ENCODE measurements at regions not wholly inside any gene's neighbourhood (a gene's known extent, or its start where the extent isn't known, plus 50 kb on each side); places are given as distances from the start of the nearest gene placed in this dataset.

DNA sequence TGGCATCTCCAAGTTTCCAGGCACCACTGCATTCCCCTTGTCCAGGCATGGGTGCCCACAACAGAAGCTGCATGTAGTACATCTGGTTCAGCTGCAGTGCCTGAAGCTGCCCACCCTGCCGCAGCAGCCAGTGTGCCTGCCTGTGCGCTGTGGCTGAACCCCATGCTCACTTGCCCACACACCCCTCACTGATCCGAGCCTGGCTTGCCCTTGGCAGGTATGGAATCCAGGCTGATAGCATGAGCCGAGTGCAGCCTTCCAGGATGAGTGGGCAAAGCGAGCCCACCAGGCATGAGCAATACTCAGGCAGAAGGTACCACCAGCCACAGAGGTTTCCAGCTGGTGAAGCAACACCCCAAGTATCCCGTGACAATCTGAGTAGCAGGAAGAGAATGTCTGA is 280.3 kb upstream of the KLF12 start:
- Mint-ChIP-seq H3K4me3 (no peak overlapping the region), H3K36me3 (no peaks in the 10 kb centered on the region), H3K27me3 (peaks cover 6 to 8% (median 8%) of the 10 kb centered on the region in 3 donors), H3K9me3 (peaks cover 0 to 4% (median 0%) of the 10 kb centered on the region in 7 donors), H3K4me1 (no peaks in the 10 kb centered on the region), H3K27ac (no peak overlapping the region)
- DNase-seq: no peak
- ATAC-seq (ENCODE audit: low read depth in 2 of 2): no peak

DNA sequence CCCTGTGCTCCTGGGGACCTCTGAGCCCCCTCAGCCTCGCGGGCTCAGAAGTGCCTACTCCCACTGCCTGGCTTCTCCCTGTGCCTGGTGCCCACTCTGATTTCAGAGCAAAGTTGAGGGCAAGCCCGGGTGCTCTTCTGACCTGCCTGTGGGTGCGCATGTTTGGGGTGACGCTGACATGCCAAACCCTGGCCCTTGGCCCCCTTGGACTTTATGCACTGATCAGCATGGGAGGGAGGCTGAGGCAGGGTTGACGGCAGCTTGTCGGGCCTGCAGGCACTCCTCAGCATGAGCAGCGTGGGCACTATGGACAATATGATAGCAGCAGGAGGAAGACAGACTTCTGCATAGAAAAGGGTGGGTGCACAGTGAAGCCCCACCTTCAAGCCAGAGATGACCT is 279.3 kb upstream of the KLF12 start:
- Mint-ChIP-seq H3K4me1 (no peaks in the 10 kb centered on the region), H3K27me3 (peaks cover 0 to 8% (median 5%) of the 10 kb centered on the region in 3 donors), H3K9me3 (peaks cover 0 to 6% (median 2%) of the 10 kb centered on the region in 7 donors), H3K27ac (no peak overlapping the region), H3K36me3 (no peaks in the 10 kb centered on the region), H3K4me3 (no peak overlapping the region)
- DNase-seq (no peak), ATAC-seq (ENCODE audit: low read depth in 2 of 2) (no peak)

DNA sequence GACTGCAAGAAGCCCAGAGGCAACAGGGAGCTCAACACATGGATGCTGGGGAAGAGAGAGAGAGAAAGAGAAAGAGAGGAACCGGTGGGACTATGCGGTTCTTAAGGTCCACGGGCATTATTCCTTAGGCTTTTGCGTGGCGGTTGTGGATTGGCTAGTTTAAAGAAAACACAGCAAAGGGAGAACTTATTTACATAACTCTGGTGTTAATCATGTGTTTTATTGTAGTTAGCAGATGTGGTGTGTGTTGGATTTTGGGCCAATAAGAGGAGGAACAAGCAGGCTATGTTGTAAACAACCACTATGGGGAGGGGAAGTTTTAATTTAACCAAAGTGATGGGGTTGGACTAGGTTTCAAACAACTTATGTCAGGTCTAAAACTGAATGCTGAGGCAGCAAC is 275.3 kb upstream of the KLF12 start:
- Mint-ChIP-seq H3K4me3 (no peak overlapping the region), H3K27ac (no peak overlapping the region), H3K36me3 (no peaks in the 10 kb centered on the region), H3K4me1 (no peaks in the 10 kb centered on the region), H3K9me3 (peaks cover 0 to 10% (median 2%) of the 10 kb centered on the region in 7 donors), H3K27me3 (no peaks in the 10 kb centered on the region)
- no peak for DNase-seq
- ATAC-seq (ENCODE audit: low read depth in 2 of 2): no peak

DNA sequence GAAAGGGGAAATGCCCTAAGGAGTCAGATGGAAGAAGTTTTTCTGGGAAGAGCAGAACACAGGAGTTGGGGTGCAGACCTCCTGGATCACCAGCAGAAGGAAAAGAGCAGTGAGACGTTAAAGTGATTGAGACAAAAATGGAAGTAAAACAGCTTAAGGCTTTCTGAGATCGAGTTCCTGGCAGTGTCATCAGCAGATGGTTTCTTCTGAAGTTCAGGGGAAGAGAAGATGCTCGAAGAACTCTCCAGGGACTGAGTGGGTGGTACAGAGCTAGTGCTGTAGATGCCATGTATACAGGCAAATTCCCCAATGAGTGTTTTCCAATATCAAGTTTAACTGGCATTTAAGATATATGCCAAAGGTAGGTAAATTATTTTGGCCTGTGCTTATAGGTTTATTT is 272.2 kb upstream of the KLF12 start:
- Mint-ChIP-seq H3K4me1 (no peaks in the 10 kb centered on the region), H3K27ac (no peak overlapping the region), H3K9me3 (peaks cover 4 to 19% (median 10%) of the 10 kb centered on the region in 7 donors), H3K36me3 (peaks cover 0 to 10% of the 10 kb centered on the region in 2 donors), H3K27me3 (peaks cover 0 to 6% (median 6%) of the 10 kb centered on the region in 3 donors), H3K4me3 (no peak overlapping the region)
- ATAC-seq (ENCODE audit: low read depth in 2 of 2) (no peak), DNase-seq (no peak)

DNA sequence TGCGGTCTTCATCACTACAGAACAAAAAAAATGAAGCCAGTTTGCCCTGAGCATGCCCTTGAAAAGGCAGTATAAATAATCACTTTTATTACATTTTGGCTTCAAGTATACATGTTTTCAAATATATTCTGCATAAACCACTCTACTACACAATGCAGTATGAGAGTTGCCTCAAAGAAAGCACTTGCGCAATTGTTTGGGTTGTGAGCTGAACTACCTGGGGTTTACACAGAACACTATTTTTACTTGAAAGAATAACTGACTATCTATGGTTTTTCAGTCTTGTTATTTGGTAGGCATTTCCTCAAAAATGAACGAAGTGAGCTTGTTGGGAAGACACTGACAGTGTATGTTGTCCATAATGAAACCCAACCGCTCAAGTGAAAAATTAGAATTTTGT is 264.4 kb upstream of the KLF12 start:
- Mint-ChIP-seq H3K27ac (no peak overlapping the region), H3K4me3 (no peak overlapping the region), H3K4me1 (no peaks in the 10 kb centered on the region), H3K36me3 (peaks cover 5 to 10% of the 10 kb centered on the region in 2 donors), H3K9me3 (peaks cover 3 to 11% (median 8%) of the 10 kb centered on the region in 7 donors), H3K27me3 (peaks cover 6 to 13% (median 9%) of the 10 kb centered on the region in 3 donors)
- no peak for DNase-seq
- ATAC-seq (ENCODE audit: low read depth in 2 of 2): no peak

DNA sequence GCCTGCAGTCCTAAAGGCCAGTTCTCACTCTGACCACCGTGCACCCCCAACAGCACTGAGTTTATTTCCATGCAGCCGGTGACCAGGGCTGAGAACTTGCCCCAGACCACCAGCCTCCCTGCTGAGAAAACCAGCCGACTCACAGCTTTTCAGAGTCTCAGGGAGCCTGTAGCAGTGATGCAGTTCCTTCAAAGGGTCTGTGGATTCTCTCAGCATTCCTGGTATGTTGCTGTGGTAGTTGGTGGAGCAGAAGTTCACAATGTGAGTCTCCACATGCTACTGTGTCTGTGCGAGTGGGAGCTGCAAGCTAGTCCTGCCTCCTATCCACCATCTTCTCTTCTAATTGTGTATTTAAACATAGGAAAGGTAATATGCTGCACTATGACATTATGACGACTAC is 254.9 kb upstream of the KLF12 start:
- Mint-ChIP-seq H3K4me1 (peaks cover 0 to 2% (median 0%) of the 10 kb centered on the region in 3 donors), H3K27ac (no peak overlapping the region), H3K4me3 (no peak overlapping the region), H3K9me3 (peaks cover 2 to 23% (median 9%) of the 10 kb centered on the region in 7 donors), H3K27me3 (peaks cover 0 to 8% (median 7%) of the 10 kb centered on the region in 3 donors), H3K36me3 (peaks cover 0 to 7% of the 10 kb centered on the region in 2 donors)
- no peak for DNase-seq
- no peak for ATAC-seq (ENCODE audit: low read depth in 2 of 2)

DNA sequence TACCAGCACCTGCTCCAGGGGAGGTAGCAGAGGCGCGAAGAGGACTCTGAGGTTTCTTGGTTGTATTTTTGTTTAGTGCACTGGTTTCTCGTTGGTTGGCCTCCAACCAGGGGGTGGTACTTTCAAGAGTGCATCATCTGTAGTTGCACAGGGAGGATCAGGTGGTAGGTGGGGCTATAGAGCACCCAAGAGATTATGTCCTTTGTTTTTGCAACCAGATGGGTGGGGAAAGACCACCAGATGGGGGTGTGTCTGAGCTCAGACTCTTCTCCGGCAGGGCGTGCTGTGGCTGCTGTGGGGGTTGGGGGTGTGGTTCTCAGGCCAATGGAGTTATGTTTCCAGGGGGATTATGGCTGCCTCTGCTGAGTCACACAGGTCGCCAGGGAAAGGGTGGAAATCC is 254.4 kb upstream of the KLF12 start:
- H3K36me3 Mint-ChIP-seq: peaks cover 0 to 7% of the 10 kb centered on the region in 2 donors
- peaks cover 0 to 2% (median 0%) of the 10 kb centered on the region in 3 donors for H3K4me1 Mint-ChIP-seq
- no peak for ATAC-seq (ENCODE audit: low read depth in 2 of 2)
- H3K27ac Mint-ChIP-seq: no peak overlapping the region
- no peak for DNase-seq
- H3K4me3 Mint-ChIP-seq: no peak overlapping the region
- peaks cover 2 to 25% (median 8%) of the 10 kb centered on the region in 7 donors for H3K9me3 Mint-ChIP-seq
- H3K27me3 Mint-ChIP-seq: peaks cover 0 to 8% (median 7%) of the 10 kb centered on the region in 3 donors

DNA sequence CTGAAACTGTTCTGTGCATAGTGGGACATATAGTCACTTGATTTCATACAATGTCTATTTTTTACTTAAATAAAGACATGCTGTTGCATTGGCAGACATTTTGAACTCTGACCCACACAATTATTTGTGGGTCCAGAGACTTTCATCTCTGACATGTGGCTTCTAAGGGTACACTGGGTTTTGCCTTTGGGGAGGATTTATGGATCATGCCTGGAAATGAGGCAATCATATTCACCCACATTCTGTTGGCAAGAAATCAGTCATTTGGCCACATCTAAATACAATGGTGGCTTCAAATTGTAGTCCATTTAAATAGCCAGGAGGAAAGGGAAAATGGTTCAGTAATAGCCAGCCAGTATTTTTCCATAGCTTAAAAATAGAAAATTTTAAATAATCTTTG is 238.3 kb upstream of the KLF12 start:
- H3K4me3 Mint-ChIP-seq: no peak overlapping the region
- no peak for DNase-seq
- H3K36me3 Mint-ChIP-seq: no peaks in the 10 kb centered on the region
- peaks cover 0 to 2% (median 0%) of the 10 kb centered on the region in 3 donors for H3K27me3 Mint-ChIP-seq
- no peaks in the 10 kb centered on the region for H3K4me1 Mint-ChIP-seq
- H3K9me3 Mint-ChIP-seq: no peaks in the 10 kb centered on the region
- ATAC-seq (ENCODE audit: low read depth in 2 of 2): no peak
- H3K27ac Mint-ChIP-seq: no peak overlapping the region

DNA sequence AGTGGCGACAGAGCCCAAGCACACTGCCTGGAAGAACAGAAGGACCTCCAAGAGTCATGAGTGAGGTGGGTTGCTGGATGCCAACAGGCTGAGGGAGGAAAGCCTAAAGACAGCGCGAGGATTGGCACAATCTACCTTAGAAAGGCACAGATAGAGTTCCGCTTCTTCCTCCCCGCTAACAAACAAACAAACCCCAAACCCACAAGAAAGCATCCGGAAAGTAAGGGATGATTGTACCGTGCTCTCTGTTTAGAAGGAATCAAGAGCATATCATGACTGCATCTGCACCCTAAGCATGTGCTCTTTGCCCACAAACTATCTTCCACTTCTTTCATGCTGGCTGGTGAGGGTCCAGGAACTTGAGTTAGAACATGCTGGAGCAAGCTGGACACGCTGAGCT is 233.0 kb upstream of the KLF12 start:
- Mint-ChIP-seq H3K4me1 (no peaks in the 10 kb centered on the region), H3K27ac (no peak overlapping the region), H3K27me3 (peaks cover 8 to 17% (median 10%) of the 10 kb centered on the region in 3 donors), H3K36me3 (peaks cover 5 to 9% of the 10 kb centered on the region in 2 donors), H3K9me3 (peaks cover 0 to 9% (median 0%) of the 10 kb centered on the region in 7 donors), H3K4me3 (no peak overlapping the region)
- ATAC-seq (ENCODE audit: low read depth in 2 of 2) (no peak), DNase-seq (no peak)

DNA sequence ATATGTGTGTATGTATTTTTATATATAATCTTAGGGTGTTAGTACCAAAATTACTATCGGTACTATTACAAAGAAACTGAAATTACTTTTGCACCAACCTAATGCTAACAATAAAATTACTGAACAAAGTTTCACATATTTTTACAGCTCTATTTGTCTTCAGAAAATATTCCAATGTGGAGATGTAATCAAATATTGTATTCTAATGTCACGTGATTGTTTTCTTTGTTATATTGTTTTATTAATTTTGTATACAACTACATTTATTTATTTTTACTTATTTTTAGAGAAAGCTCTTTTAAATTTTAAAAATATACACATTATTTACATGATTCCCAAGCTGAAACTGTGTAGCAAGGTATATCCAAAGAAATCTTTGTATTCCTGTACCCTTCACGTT is 227.1 kb upstream of the KLF12 start:
- Mint-ChIP-seq H3K36me3 (peaks cover 5 to 9% of the 10 kb centered on the region in 2 donors), H3K9me3 (peaks cover 0 to 5% (median 0%) of the 10 kb centered on the region in 7 donors), H3K27me3 (peaks cover 13 to 22% (median 15%) of the 10 kb centered on the region in 3 donors), H3K27ac (no peak overlapping the region), H3K4me3 (no peak overlapping the region), H3K4me1 (no peaks in the 10 kb centered on the region)
- DNase-seq: no peak
- ATAC-seq (ENCODE audit: low read depth in 2 of 2): no peak

DNA sequence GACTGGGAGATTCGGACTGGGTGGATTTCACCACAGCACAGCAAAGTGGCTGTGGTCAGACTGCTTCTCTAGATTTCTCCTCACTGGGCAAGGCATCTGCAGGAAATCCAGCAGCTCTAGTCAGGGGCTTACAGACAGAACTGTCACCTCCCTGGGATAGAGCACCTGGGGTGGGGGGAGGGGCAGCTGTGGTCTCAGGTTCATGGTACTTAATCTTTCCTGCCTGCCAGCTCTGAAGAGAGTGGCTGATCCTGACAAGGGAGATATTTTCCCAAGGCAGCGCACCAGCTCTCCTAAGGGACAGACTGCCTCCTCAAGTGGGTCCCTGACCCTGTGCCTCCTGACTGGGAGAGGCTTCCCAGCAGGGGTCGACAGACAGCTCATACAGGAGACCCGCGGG is 212.8 kb upstream of the KLF12 start:
- Mint-ChIP-seq H3K4me3 (no peak overlapping the region), H3K9me3 (peaks cover 7 to 43% (median 17%) of the 10 kb centered on the region in 7 donors), H3K36me3 (peaks cover 0 to 9% of the 10 kb centered on the region in 2 donors), H3K4me1 (no peaks in the 10 kb centered on the region), H3K27me3 (peaks cover 22 to 36% (median 24%) of the 10 kb centered on the region in 3 donors), H3K27ac (peak overlapping the region in 1 of 6 donors; percentile 36)
- DNase-seq: no peak
- no peak for ATAC-seq (ENCODE audit: low read depth in 2 of 2)

DNA sequence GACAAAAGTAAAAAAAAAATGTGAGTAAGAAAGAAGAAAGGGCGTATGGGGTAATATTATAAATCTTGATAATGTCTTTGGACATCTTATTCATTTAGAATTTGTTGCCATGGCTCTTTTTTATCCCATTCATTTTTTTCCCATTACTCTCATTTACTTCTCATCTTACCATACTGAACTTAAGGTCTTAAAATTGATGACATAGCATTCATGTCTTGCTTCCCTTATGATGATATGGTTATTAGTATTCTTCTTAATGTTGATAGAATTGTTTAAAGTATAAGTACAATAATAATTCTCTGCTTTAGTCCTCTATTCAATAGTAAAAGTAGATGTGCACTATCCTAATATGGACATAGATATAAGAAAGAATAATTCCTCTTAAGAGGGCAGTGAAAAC is 204.1 kb upstream of the KLF12 start:
- H3K36me3 Mint-ChIP-seq: peaks cover 0 to 7% of the 10 kb centered on the region in 2 donors
- DNase-seq: no peak
- H3K4me3 Mint-ChIP-seq: no peak overlapping the region
- no peak for ATAC-seq (ENCODE audit: low read depth in 2 of 2)
- H3K27ac Mint-ChIP-seq: no peak overlapping the region
- H3K27me3 Mint-ChIP-seq: peaks cover 4 to 24% (median 12%) of the 10 kb centered on the region in 3 donors
- H3K4me1 Mint-ChIP-seq: no peaks in the 10 kb centered on the region
- peaks cover 1 to 33% (median 10%) of the 10 kb centered on the region in 7 donors for H3K9me3 Mint-ChIP-seq

DNA sequence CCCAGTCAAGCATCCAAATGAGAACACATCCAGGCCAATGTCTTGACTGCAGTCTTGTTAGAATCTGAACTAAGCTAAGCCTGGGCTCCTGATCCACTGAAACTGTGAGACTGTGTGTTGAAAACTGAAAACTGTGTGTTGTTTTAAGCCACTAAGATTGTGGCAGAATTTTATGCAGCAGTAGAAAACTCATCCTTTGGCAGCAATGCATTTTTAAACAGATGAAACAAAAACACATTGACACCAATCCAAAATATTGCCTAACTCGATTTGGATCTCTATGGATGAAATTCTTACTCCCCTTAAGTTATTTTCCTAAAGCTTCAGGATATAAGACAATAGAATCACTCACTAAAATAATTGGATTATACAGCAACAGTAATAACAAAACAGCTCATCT is 202.3 kb upstream of the KLF12 start:
- Mint-ChIP-seq H3K27me3 (peaks cover 0 to 8% (median 5%) of the 10 kb centered on the region in 3 donors), H3K27ac (no peak overlapping the region), H3K9me3 (peaks cover 0 to 18% (median 6%) of the 10 kb centered on the region in 7 donors), H3K36me3 (no peaks in the 10 kb centered on the region), H3K4me3 (no peak overlapping the region), H3K4me1 (no peaks in the 10 kb centered on the region)
- ATAC-seq (ENCODE audit: low read depth in 2 of 2) (no peak), DNase-seq (no peak)

DNA sequence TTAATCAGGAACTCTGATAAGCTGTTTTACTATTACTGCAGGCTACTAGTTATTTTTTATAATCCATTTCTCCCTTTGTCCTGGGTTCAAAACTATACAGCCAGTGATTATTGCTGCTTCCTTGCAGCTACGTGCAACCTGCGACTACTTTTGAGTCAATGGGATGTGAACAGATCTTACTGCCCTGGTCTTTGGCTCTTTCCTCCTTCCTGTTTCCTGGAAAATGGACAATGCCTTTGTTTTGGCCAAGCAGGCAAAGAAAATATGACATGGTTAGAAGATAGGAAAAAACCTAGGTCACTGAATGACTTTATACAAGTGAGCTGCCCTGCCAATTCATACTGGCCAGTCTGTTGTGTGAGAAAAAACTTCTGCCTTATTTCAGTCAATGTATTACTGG is 201.2 kb upstream of the KLF12 start:
- H3K27me3 Mint-ChIP-seq: peaks cover 0 to 5% (median 3%) of the 10 kb centered on the region in 3 donors
- DNase-seq: no peak
- no peaks in the 10 kb centered on the region for H3K4me1 Mint-ChIP-seq
- H3K27ac Mint-ChIP-seq: no peak overlapping the region
- no peak for ATAC-seq (ENCODE audit: low read depth in 2 of 2)
- no peak overlapping the region for H3K4me3 Mint-ChIP-seq
- peaks cover 0 to 6% (median 2%) of the 10 kb centered on the region in 7 donors for H3K9me3 Mint-ChIP-seq
- no peaks in the 10 kb centered on the region for H3K36me3 Mint-ChIP-seq

DNA sequence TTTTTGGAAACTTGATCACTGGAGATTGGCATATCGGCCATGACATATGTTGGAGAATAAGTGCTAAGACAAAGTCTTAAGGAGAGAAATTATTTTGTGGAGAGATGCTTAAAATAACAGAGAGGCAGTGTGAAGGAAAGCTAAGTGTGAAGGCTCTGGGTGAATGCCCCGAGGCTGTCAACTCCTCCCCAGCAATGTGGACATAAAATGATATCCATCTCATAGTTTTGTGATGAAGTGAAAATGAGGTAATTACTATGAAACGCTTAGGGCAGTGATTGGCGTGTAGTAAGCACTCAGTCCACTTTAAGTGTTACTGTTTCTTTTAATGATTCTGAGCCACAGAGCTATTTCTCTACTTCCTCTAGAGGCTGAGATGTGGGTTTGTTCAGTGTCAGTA is 195.8 kb upstream of the KLF12 start:
- no peak overlapping the region for H3K27ac Mint-ChIP-seq
- H3K4me3 Mint-ChIP-seq: no peak overlapping the region
- H3K4me1 Mint-ChIP-seq: no peaks in the 10 kb centered on the region
- ATAC-seq (ENCODE audit: low read depth in 2 of 2): no peak
- H3K36me3 Mint-ChIP-seq: no peaks in the 10 kb centered on the region
- peaks cover 0 to 4% (median 0%) of the 10 kb centered on the region in 7 donors for H3K9me3 Mint-ChIP-seq
- no peak for DNase-seq
- H3K27me3 Mint-ChIP-seq: peaks cover 5 to 22% (median 9%) of the 10 kb centered on the region in 3 donors
